ENCODE measurements at regions not wholly inside any gene's neighbourhood (a gene's known extent, or its start where the extent isn't known, plus 50 kb on each side); places are given as distances from the start of the nearest gene placed in this dataset.

DNA sequence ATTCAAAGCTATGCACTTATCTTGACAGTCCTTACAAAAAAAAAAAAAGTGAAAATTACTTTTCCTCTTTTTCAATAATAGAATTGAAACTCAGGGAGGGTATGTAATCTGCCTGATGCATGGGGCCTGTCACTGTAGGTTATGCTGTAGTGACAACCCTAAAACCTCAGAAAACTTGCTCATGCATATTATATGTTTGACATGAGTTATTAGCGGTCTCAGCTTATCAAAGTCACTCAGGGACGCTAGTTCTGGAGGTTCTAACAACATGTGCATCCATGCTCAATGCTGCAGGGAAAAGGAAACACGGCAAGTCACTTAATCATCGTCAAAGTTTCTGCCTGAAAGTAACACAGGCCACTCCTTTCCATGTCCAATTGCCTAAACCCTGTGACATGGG is 78.4 kb upstream of the TMEM252 start:
- intact Hi-C loops (cut with DNase I; ENCODE audit: low total_unique reads) = loop anchor here (10.0 kb wide), 1 partner anchor 56 kb away; no protein-coding TSS in a partner anchor
- DNase-seq = no peak
- no peak overlapping the region for H3K4me3 ChIP-seq
- H3K27ac ChIP-seq = no peak overlapping the region
- no peak for TF ChIP-seq EP300 (IDR thresholded peaks at IDR 0.05)
- TF ChIP-seq POLR2AphosphoS5 (IDR thresholded peaks at IDR 0.05) = no peak
- TF ChIP-seq CTCF (IDR thresholded peaks at IDR 0.05) = no peak
- no peak for TF ChIP-seq POLR2A (IDR thresholded peaks at IDR 0.05)
- H3K9me3 ChIP-seq = peaks cover 0 to 10% (median 4%) of the 10 kb centered on the region in 4 donors
- no peaks in the 10 kb centered on the region for H3K36me3 ChIP-seq
- no peaks in the 10 kb centered on the region for H3K27me3 ChIP-seq
- 65 to 81% (median 73%) methylated on average over 4 of the region's 4 CpGs for WGBS, 5 donors
- no peaks in the 10 kb centered on the region for H3K4me1 ChIP-seq

DNA sequence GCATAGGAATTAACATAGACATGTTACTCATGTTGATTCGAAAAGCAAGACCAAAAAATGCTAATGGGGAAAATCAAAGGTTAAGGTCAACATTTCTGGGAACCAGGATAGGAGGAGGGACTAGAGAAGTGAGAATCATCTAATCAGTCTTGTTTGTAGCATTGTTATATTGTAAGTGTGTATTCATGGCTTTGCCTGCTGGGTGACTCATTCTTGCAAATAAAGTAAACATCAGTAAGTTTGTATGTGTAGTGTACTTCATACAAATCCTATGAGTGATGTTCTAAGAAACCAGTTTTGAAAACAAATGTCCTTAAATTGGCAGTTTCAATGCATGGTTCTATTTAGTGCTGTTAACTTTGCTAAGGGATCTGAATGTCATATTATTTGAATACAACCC is 79.0 kb upstream of the TMEM252 start:
- Histone ChIP-seq H3K27ac (no peak overlapping the region), H3K4me3 (no peak overlapping the region), H3K4me1 (no peaks in the 10 kb centered on the region), H3K36me3 (no peaks in the 10 kb centered on the region), H3K27me3 (no peaks in the 10 kb centered on the region), H3K9me3 (peaks cover 0 to 7% (median 3%) of the 10 kb centered on the region in 4 donors)
- no peak for DNase-seq
- TF ChIP-seq POLR2AphosphoS5 (IDR thresholded peaks at IDR 0.05) = no peak
- TF ChIP-seq POLR2A (IDR thresholded peaks at IDR 0.05) = no peak
- TF ChIP-seq EP300 (IDR thresholded peaks at IDR 0.05) = no peak
- no peak for TF ChIP-seq CTCF (IDR thresholded peaks at IDR 0.05)
- intact Hi-C loops (cut with DNase I; ENCODE audit: low total_unique reads) = loop anchor here (10.0 kb wide), 1 partner anchor 55 kb away; no protein-coding TSS in a partner anchor
- WGBS, 5 donors = 56 to 70% (median 58%) methylated on average over 1 of the region's 1 CpG

DNA sequence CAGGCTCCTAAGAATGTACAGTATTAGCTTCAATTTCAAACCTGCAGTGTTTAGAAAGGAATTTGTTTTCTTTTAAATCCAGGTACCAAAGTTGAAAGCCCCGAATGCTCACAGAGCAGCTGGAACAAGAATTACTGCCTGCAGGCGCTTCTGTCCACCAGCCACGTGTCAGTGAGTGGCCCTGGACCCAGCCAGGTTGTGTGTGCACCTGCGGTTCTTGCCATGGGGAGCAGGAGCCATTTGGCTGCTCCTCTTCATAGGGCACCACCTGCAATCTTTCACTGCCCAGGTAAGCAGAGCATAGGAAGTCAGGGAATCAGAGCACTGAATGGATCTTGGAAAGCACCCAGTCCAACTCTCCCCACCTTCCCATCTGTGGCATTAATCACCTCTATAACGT is 79.5 kb upstream of the PIP5K1B start:
- TF ChIP-seq EP300 (IDR thresholded peaks at IDR 0.05) (no peak), POLR2AphosphoS5 (IDR thresholded peaks at IDR 0.05) (no peak), CTCF (IDR thresholded peaks at IDR 0.05) (no peak), POLR2A (IDR thresholded peaks at IDR 0.05) (no peak)
- H3K9me3 ChIP-seq = no peaks in the 10 kb centered on the region
- no peak overlapping the region for H3K27ac ChIP-seq
- no peak for DNase-seq
- H3K27me3 ChIP-seq = no peaks in the 10 kb centered on the region
- intact Hi-C loops (cut with DNase I; ENCODE audit: low total_unique reads) = no loop called here
- no peaks in the 10 kb centered on the region for H3K4me1 ChIP-seq
- no peak overlapping the region for H3K4me3 ChIP-seq
- no peaks in the 10 kb centered on the region for H3K36me3 ChIP-seq
- 35 to 55% (median 51%) methylated on average over 5 of the region's 5 CpGs for WGBS, 5 donors

- Histone ChIP-seq H3K36me3 (no peaks in the 10 kb centered on the region), H3K27ac (no peak overlapping the region), H3K4me3 (no peak overlapping the region), H3K9me3 (no peaks in the 10 kb centered on the region), H3K27me3 (no peaks in the 10 kb centered on the region), H3K4me1 (no peaks in the 10 kb centered on the region)
- WGBS, 5 donors = 79 to 93% (median 89%) methylated on average over 2 of the region's 2 CpGs
- TF ChIP-seq CTCF (IDR thresholded peaks at IDR 0.05) (no peak), EP300 (IDR thresholded peaks at IDR 0.05) (no peak), POLR2AphosphoS5 (IDR thresholded peaks at IDR 0.05) (no peak), POLR2A (IDR thresholded peaks at IDR 0.05) (no peak)
- no peak for DNase-seq
- intact Hi-C loops (cut with DNase I; ENCODE audit: low total_unique reads) = no loop called here
Measured at GRCh38 chr9:68626526-68626925, 78.5 kb upstream of the PIP5K1B start.
